GM19035 (cell line): ENCODE measurements at regions not wholly inside any gene's neighbourhood (a gene's known extent, or its start where the extent isn't known, plus 50 kb on each side); places are given as distances from the start of the nearest gene placed in this dataset.

Experiments used
- ATAC-seq: cut with Tn5 transposase; IDR thresholded peaks from one replicate; pipeline ENCODE4 v1.9.1; 2021; ENCODE audit not compliant: unreplicated experiment

DNA sequence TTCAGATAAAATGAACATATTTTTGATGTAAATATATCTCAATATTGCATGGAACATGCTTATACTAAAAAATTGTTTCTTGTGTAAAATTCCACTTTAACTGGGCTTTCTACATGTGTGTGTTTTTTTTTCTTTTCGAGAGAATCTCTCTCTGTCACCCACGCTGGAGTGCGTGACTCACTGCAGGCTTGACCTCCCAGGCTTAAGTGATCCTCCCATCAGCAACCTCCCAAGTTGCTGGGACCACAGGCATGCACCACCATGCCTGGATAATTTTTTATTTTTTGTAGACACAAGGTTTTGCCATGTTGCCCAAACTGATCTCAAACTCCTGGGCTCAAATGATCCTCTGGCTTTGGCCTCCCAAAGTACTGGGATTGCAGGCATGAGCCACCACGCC, 254.6 kb downstream of the LOXHD1 start:
- no peak for ATAC-seq

DNA sequence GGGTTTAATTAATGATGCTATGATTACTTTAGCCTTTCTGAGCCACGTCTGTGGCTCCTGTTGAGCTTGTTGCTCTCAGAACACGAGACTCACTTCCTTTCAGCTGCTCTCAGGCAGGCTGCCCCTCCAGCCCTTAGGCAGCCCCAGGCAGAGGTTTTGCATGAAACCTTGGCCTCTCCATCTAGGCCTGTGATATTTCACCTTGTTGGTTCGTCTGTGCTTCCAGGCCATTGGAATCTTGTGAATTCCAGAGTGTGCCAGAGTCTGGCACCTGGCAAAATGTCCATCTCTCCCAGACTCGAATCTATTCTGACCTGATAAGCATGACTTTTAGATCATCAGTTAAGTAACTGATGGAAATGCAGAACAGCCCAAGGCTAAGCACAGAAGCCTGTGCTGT, 254.1 kb downstream of the LOXHD1 start:
- no peak for ATAC-seq

DNA sequence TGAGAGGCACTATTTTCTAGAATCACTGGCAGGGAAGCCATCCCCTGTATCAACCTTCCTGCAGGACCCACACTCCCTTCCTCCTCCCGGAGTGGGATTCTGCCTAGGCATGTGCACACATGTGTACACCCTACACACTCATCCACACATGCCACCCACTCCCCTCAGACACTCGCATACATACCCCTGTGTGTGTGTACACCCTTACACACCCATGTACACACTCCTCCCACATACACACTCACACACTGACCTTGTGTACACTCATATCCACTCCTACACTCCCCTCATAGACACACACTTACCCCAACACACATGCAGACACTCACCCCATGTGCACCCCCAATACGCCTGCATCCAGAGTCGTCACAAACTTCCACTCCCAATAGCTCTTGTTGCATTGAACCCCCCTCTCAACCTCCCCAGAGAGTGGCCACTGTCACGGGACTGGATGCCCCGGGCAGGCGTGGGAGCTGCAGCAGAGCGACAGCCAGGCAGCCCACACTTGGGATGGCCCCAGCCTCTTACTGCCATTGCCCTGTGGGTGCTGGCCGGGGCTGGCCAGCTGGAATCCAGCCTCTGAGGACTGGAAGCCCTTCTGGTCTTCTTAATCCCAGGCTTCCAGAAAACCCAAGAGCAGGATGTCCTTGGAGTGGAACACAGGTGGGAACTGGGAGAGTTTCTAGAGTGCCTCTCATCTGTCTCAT, 251.0 kb downstream of the LOXHD1 start:
- no peak for ATAC-seq

DNA sequence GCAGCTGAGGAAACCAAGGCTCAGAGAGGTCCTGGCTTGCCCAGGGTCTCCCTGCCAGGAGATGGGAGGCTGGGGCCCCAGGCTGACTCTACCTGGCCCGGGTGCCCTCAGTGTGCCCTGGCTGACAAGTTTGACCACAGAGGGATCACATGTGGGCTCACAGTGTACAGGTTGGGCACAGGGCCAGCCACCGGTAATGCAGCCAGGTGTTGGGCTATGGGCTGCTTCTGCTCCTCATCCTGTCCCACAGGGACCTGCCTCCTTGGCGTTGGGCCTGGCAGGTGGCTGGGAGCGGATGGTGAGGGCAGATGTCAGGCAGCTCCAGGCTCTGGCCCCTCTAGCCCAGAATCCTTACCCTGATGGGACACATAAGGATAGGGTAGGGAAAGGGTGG, 250.5 kb downstream of the LOXHD1 start:
- ATAC-seq: no peak

DNA sequence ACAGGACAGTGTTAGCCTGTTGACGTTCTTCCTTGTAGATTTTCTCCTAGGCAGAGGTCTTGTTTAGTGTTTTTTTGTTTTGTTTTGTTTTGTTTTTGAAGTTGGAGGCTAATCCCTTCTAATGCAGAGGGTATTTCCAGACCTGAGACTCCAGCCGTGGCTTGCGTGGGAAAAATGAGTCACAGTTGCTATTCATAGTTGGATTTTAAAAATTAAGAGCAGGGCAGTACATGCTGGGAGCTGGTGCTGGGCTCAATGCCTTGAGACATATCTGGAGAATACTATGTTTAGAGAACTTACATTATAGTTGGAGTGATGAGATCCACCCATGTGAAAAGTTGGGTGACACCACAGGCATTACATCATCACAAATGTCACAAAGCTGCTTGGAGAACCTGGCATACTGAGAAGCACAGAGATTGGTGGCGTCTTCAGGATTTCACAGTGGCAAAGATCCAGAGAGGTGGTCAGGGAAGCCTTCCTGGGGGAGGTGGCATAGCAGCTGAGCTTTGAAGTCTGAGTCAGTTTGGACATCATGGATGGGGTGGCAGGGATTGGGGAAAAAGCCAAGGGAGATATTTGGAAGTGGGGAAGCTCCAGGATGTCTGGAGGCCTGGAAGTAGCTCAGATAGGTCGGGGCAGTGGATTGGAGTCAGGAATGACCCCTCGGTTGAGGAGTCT, 249.4 kb downstream of the LOXHD1 start:
- ATAC-seq: no peak

DNA sequence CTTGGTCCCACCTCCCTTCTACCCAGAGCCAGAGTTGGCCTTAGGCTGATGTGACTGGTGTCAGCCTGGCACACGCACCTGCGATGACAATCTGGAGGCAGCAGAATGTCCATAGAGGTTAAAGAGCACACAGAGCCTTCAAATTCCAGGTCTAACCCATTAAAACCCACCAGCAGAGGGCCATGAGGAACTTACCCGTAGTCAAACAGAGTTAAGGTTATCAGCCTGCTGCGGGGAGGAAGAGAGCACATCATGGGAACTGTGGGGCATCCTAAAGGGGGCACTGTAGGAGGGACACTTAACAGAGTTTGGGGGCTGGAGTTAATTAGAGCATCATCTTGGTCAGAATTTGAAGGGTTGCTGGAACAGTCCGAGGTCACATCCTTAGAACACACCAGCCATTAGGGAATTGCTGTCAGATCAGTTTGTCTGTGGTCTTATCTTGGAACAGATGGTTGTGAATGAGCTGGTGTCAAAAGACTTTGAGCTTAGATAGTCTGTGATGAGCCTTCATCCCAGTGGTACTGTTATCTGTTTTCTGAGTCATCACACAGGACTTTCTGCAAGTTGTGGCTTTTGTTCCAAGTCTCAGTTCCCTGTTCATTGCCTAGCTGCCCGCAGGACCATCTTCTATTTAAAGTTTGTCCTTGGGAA, 248.6 kb downstream of the LOXHD1 start:
- no peak for ATAC-seq

DNA sequence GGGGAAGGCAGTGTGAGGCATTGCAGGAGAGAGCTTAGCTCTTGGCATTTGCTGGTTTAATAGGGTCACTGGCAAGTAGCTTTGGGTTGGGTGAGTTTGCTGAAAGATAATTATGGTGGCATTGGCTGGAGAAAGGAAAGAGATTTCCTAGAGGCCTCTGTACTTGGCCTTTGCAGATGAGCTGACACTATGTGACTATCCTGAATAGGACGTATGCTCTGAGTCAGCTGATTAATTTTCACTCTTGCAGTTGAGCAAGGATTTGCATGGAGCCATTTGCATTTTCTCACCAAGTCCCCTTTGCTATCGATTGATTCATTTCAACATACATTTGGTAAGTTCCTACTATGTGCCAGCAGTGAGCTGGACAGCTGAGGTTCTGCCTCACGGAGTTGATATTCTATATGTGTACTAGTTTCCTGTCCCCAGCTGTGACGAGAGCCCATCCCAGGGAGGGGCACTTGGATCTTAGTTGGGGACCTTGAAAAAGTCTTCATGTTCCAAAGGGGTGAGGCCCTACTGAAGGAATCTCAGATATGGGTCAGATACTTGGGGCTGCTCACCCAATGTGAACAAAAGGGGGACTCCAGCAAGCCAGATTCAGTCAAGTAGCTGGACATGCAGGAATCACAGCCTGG, 245.7 kb downstream of the LOXHD1 start:
- no peak for ATAC-seq

DNA sequence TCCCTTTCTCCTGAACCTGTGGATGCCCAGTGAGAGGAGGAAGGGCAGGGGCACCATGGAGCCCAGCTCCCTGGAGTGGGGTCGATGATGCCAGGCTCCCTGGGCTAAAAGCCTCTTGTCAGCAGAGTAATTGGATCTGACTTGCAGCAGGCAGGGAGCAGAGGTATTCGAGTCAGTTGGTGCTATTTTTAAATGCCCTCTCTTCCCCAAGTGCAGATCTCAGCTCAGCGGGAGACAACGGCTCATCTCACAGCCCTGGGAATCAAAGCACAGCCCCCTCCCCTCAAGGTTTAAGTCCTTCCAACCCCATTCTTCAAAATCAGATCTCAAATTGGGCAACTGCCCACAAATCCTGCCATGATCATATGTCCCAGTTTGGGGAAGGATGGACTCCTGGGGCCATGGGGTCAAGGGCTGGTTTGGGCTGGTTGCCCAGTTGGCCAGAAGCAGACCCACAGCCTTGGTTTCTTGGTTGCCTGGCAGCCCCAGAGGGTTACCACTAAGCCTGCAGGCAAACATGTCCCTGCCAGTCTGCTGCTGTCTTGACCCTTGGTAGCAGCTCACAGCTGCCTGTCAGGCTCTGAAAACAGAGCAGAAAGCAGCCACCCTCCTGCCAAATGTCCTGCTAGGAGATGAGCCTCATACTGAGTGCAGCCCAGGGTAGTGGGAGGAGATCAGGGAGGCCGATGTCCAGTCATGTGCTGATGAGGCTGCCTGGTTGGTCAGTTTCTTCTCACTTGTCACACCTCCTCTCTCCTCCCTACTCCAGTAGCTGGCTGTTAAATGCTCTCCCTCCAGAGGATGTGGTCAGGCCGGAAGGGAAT, 244.9 kb downstream of the LOXHD1 start:
- ATAC-seq: no peak

DNA sequence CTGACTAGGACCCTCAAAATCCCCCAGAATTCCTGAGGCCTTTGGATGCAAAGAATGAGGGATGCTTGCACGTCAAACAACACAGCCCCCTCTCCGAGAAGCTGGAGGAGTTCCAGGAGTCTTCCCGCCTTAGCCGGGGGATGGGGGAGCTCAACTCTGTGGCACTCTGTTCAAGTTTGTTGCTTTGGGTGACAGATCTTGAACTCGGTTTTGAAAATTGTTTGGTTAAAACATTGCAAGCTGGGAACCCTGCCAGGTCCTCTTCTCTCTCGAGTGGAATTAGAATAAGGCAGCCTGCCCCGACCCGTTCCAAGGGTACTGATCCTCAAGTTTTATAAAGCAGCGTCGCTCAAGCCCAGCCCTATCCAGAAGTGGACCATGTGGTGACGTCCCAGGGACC, 244.1 kb downstream of the LOXHD1 start:
- no peak for ATAC-seq

DNA sequence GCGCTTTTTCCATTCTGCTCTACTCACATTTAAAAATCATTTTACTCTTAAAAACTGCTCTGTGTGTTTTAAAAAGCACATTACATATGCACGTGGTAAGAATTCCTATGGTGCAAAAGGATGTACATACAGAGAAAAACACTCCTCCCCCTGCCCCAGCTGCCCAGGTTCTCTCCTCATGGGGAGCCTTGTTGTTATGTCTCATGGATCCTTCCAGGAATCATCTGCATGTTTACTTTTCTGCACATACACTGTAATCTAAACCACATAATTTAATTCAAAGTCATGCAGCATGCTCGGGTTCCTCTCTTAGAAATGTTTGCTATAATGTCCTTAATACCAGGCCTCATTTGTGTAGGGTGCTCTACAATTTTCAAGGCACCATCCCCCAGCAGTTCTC, 243.3 kb downstream of the LOXHD1 start:
- no peak for ATAC-seq

DNA sequence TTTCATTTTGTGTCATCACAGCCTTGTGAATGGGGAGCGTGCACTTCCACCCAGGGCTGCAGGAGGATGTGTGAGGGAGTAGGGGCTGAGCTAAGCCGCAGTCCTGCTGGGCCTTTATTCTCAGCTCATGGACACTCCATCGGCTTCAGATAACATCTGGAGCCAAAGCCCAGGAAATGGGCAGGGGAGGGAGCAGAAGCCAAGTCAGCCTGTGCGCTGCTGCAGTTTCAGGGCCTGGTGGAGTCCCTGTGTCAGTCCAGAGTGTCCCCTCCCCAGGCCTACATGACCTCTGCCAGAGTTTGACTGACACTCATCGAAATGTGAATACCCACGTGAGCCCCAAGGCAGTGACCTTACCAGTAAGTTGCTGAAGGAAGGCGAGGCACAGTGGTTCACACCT, 242.2 kb downstream of the LOXHD1 start:
- no peak for ATAC-seq

DNA sequence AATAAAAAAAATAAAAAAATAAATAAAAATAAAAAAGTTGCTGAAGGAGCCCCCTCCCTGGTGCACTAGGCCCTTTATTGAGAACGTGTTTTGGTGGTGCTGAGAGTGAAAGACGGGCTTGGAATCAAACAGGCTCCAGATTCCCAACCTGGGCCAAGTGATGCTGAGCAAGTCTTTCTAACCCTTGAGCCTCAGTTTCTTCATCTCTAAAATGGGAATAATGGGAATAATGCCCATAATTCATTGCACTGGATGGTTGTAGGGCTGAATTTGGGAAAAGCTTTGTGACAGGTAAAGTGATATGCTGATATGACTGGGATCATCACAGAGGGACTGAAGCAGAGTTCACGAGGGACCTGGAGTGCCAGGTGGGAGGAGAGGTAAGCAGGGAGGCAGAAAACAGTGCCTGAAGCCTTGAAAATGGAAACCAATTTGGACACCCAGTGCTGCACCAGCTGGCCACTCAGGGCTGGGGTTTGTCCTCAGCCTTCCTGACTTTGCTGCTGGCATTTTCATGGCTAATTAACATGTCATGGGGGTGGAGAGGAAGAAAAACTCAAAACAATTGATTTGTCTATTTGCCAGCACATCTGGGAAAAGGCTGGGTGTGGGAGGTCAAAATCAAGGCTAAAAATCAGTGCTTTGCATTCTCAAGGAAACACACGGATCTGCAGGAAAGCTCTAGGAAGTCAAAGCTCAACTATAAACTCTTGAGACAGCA, 241.3 kb downstream of the LOXHD1 start:
- no peak for ATAC-seq

DNA sequence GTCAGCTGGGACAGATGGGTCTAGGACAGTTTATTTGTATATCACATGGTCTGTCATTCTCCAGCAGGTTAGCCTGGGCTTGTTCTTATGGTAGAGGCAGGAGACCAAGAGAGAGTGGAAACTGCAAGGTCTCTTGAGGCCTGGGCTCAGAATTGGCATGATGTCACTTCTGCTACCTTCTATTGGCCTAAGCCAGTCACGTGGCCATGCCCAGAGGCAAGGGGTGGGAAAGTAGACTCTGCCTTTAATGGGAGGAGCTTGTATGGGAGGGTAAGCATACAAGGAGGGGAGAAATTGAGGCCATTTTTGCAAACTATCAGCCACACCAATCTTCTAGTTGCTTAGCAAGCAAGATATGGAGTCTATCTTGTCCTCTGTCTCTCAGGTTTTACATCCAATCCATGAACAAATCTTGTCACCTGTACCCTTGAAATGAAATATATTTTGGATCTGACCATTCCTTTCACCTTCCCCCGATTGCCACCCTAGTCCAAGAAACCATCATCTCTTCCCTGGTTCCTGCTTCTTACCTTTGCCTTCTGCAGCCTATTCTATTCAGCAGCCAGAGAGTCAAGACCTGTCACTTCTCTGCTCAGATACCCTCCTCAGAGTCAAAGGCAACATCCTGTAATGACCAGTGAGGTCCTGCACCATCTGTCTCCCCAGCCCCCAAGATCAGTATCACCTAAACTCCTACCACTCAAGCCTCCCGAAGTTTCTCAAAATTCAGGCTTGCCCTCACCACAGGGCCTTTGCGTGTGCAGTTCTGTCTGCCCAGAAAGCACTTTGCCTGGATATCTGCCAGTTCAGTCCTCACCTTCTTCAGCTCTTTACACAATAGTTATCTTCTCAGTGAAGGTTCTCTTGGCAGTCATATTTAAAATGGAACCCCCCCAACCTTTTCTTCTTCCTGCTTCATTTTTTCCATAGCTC, 240.0 kb downstream of the LOXHD1 start:
- no peak for ATAC-seq

DNA sequence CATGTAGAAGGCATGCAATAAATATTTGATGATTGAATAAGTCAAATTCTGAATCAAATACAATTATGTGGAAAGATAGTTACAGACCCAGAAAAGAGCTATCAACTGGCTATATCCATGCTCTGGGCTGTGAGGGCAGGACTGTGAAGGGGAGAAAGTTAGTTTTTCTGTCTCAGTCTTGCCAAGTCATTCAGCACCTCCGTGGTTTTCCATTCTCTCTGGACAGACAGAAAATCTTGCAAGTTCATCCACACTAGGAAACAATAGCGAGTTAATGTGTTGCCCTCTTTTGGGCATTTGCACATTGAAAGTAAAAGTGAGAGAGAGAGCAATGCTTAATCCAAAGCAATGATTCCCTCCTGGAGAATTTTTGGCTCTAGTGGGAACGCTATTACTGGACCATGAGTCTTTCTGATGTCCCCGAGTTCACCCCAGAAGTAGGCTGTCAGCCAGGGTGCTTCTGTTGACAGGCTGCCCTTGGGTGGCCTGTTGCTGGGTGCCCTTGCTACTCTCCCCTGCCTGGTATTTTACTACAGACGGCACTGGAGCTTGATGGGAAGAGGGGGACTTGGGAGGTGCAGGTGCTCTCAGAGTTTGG, 238.3 kb downstream of the LOXHD1 start:
- ATAC-seq: no peak

DNA sequence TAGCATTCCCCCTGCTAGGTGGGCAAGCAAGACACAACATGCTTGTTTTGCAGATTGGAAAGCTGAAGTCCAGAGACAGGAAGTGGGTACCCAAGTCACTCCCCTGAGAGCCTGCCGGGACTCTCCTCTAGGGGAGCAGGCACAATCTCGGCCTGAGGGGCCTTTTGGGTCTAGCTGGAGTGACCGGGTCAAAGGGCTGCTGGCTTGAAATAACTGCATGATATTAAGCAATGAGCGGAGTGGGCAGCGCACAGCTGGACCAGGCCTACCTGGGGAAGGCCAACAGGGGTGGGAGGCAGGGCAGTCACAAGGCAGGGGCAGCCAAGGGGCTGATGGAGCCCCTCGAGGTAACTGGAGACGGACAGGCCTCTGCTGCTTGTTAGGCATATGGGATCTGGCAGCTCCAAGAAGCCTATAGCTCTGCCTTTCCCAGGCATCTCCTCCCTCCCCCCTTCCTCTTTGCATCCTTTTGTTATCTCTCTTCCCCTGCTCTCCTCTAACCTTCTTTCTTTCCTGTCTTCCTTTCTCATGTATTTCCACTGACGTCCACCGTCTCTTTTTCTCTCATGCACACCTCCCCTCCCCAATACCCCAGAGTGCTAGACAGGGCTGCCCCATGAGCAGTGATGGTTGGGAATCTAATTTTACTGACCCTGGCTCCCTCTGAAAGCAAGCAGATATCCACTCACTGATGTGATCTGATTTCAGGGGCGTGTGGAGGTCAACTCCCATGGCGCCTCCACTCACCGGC, 237.5 kb downstream of the LOXHD1 start:
- ATAC-seq: no peak

DNA sequence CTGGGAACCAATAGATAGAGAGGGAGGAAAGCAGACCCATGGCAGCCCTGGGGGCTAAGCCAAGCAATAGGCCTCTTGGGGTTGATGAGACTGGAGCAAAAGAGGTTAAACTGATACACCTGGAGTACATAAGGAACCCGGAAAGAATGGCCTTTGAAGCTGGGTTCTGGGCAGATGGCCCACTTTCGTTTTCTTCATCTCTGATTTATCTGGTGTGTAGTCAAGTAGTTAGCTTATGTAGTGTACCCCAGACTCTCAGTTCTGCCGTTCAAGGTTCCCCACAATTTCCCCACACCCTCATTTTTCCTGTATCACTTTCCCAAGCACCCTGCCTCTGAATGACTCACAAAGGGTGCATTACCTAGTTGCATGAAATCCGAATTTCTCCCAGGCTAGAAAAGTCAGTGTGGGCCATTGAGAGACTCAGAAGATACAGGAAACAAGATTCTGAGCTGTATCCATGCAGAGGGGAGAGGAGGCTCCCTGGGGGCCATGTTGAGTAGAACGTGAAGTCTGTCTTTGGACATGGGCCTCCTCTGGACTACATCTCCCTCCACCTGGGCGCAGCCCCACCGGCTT, 235.0 kb downstream of the LOXHD1 start:
- no peak for ATAC-seq

DNA sequence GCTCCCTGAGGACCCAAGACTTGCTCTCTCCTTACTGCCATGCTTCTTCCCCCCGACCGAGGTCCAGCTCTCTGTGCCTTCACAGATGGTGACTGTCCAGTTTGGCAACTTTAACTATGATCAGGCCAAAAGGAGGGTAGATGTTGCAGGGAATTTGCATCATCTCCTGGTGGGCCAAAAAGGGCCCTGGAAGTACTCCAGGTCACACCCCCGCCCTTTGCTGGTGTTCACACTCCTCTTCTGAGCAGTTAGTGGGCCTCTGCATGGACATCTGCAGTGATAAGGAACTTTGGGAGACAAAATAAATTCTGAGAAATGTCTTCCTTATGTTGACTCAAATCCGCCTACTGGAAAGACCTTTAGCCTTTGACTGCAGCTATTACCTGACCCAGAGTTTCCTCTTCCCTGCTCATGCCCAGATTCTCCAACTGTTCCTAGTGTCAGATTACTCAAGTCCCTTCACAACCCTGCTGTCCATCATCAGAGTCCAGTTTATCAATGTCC, 234.4 kb downstream of the LOXHD1 start:
- ATAC-seq: no peak
